Thyroid gland (tissue), 4 donors: ENCODE measurements at regions not wholly inside any gene's neighbourhood (a gene's known extent, or its start where the extent isn't known, plus 50 kb on each side); places are given as distances from the start of the nearest gene placed in this dataset.

Experiments used
- CTCF ChIP-seq, 6 experiments: fragments of 200-600 bp in 3 of 6; fragments of 450-650 bp in 3 of 6; sonication (generic) in 3 of 6; IDR thresholded peaks; one replicate each; pipeline ENCODE4 v1.5.1; 2016 to 2019; ENCODE audit warnings: antibody characterized with exemption in 6 of 6, mild to moderate bottlenecking in 2 of 6, inconsistent platforms in 1 of 6, moderate library complexity in 1 of 6
- POLR2A ChIP-seq, 2 donors: fragments of 450-650 bp; IDR thresholded peaks; one replicate each; pipeline ENCODE4 v1.6.1; 2017; ENCODE audit warnings: antibody characterized with exemption in 2 of 2, mild to moderate bottlenecking in 2 of 2, moderate library complexity in 1 of 2

DNA sequence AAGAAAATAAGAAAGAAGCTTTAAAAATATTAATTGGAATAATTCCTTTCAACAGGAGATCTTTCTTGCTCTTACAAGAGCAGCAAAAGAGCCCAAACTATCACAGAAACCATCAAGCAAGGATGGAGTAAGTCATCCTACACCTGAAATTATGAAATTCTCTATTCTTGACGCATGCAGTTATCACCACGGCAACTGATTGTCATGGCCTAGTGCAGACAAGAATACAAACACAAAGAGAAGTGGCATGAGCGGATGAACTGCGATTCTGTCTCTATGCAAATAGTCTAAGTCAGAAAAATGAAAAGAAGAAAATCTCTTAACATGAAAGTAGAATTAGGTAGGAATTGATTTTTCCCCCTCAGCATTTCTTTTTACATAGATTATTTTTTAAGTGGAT is 54.8 kb upstream of the SLC35B4 start:
- no peak for TF ChIP-seq CTCF (IDR thresholded peaks at IDR 0.05)
- no peak for TF ChIP-seq POLR2A (IDR thresholded peaks at IDR 0.05)
